Gastroesophageal sphincter (tissue), 3 donors: ENCODE measurements at regions not wholly inside any gene's neighbourhood (a gene's known extent, or its start where the extent isn't known, plus 50 kb on each side); places are given as distances from the start of the nearest gene placed in this dataset.

Experiments
- CTCF ChIP-seq, 4 experiments: fragments of 200-600 bp in 2 of 4; fragments of 450-650 bp in 2 of 4; sonication (generic) in 1 of 4; IDR thresholded peaks; one replicate each; pipeline ENCODE4 v1.5.1; 2017 to 2019; ENCODE audit warnings: antibody characterized with exemption in 4 of 4, mild to moderate bottlenecking in 2 of 4, moderate library complexity in 2 of 4
- EP300 ChIP-seq: sonication (generic); formaldehyde crosslinking; IDR thresholded peaks from one replicate; pipeline ENCODE4 v1.6.1; 2017; ENCODE audit warnings: antibody characterized with exemption, mild to moderate bottlenecking
- POLR2A ChIP-seq, 2 donors: fragments of 450-650 bp; IDR thresholded peaks; one replicate each; pipeline ENCODE4 v1.6.1; 2017; ENCODE audit warnings: antibody characterized with exemption in 2 of 2, mild to moderate bottlenecking in 2 of 2, moderate library complexity in 1 of 2
- POLR2AphosphoS5 ChIP-seq: sonication (generic); formaldehyde crosslinking; IDR thresholded peaks from one replicate; pipeline ENCODE4 v1.6.1; 2017; ENCODE audit warnings: antibody characterized with exemption

- TF ChIP-seq CTCF (IDR thresholded peaks at IDR 0.05) (no peak), POLR2AphosphoS5 (no peak), POLR2A (IDR thresholded peaks at IDR 0.05) (no peak), EP300 (no peak)
Observed at GRCh38 chr6:6505111-6505510, 83.4 kb upstream of the LY86 start.
